K562 (cell line): ENCODE measurements at regions not wholly inside any gene's neighbourhood (a gene's known extent, or its start where the extent isn't known, plus 50 kb on each side); places are given as distances from the start of the nearest gene placed in this dataset.

Experiments
- ATAC-seq: fragments of 200-7000 bp; cut with Tn5 transposase; 3 replicates; pipeline ENCODE4 v1.9.1; 2020; ENCODE audit warnings: moderate library complexity
- BruUV-seq: library from RNA; stranded (reverse); fragments of 400-500 nt; replicated peaks from 2 replicates; lab custom pipeline; 2021; lab: Mats Ljungman, UMichigan
- CTCF ChIA-PET: fragments of 300-600 bp; formaldehyde crosslinking; extraction: SDS; loops from one replicate; lab custom pipeline; 2021; ENCODE audit warnings: low intra/inter-chr PET ratio; lab: Yijun Ruan, JAX
- POLR2A ChIA-PET: fragments of 300-600, 350-650 bp; sonication (Branson Sonifier 250); formaldehyde crosslinking; extraction: SDS; loops from one replicate; lab custom pipeline; 2021; ENCODE audit warnings: antibody characterized with exemption, inconsistent platforms; lab: Yijun Ruan, JAX
- DNase-seq, 4 experiments: peaks; one replicate each; pipeline versions ENCODE4 v3.0.0 to v3.0.0-alpha.2; 2011 to 2018; ENCODE audit warnings: low spot score in 3 of 4, mixed read lengths in 3 of 4; ENCODE audit errors: extremely low read depth in 1 of 4
- FAIRE-seq: peaks from 2 replicates; lab custom pipeline; 2011; peaks lifted over from hg19 to GRCh38; lab: Jason Lieb, UNC
- H2AFZ ChIP-seq: 2 replicates; pipeline ENCODE4 v1.6.0; 2011; ENCODE audit warnings: low read depth, low read length, control low read depth, inconsistent platforms
- H3K27ac ChIP-seq: fragments of 200-600 bp; 3 replicates; pipeline ENCODE4 v1.8.0; 2011; ENCODE audit warnings: low read depth, mild to moderate bottlenecking, control low read depth, inconsistent platforms, low read length, moderate library complexity, mixed read lengths; ENCODE audit errors: extremely low read depth
- H3K27me3 ChIP-seq, 2 experiments: fragments of 300-600 bp in 1 of 2; 2 replicates in 1 of 2; 3 replicates in 1 of 2; pipeline versions ENCODE4 v1.6.0 to v1.8.0; 2011; ENCODE audit warnings: inconsistent platforms in 2 of 2, low read length in 2 of 2, mild to moderate bottlenecking in 1 of 2, mixed read lengths in 1 of 2, moderate library complexity in 1 of 2; ENCODE audit not compliant: control insufficient read depth in 2 of 2, insufficient read depth in 2 of 2
- H3K36me3 ChIP-seq: fragments of 300-600 bp; 3 replicates; pipeline ENCODE4 v1.8.0; 2011; ENCODE audit warnings: mild to moderate bottlenecking, low read length, inconsistent platforms; ENCODE audit not compliant: control insufficient read depth, insufficient read depth
- H3K4me1 ChIP-seq, 2 experiments: fragments of 200-600 bp in 1 of 2; replicated peaks in 1 of 2; 2 replicates in 1 of 2; 3 replicates in 1 of 2; pipeline versions ENCODE4 v1.5.1 to v1.8.0; 2011; ENCODE audit warnings: inconsistent platforms in 2 of 2, low read length in 2 of 2, mild to moderate bottlenecking in 1 of 2, mixed read lengths in 1 of 2, moderate library complexity in 1 of 2; ENCODE audit not compliant: control insufficient read depth in 2 of 2, insufficient read depth in 2 of 2
- H3K4me2 ChIP-seq: 2 replicates; pipeline ENCODE4 v1.6.1; 2011; ENCODE audit warnings: low read length, control low read depth, inconsistent platforms, mixed read lengths; ENCODE audit not compliant: insufficient read depth
- H3K4me3 ChIP-seq: fragments of 200-600 bp; sonication (generic), shearing (Covaris generic); 2 replicates; pipeline ENCODE4 v1.5.1; 2016; ENCODE audit warnings: control low read depth, inconsistent platforms
- H3K79me2 ChIP-seq: fragments of 200-600 bp; 3 replicates; pipeline ENCODE4 v1.8.0; 2011; ENCODE audit warnings: low read length, inconsistent platforms; ENCODE audit not compliant: control insufficient read depth, insufficient read depth
- H3K9ac ChIP-seq, 2 experiments: 2 replicates each; pipeline versions ENCODE4 v1.6.0 to v1.6.1; 2011; ENCODE audit warnings: low read depth in 2 of 2, low read length in 2 of 2, control low read depth in 1 of 2, inconsistent platforms in 1 of 2, mild to moderate bottlenecking in 1 of 2, mixed read lengths in 1 of 2; ENCODE audit not compliant: insufficient read depth in 1 of 2
- H3K9me1 ChIP-seq: one replicate; pipeline ENCODE4 v1.6.0; 2011; ENCODE audit warnings: inconsistent platforms, mild to moderate bottlenecking, low read length, moderate library complexity; ENCODE audit not compliant: control insufficient read depth, insufficient read depth
- H3K9me3 ChIP-seq: replicated peaks from 2 replicates; pipeline ENCODE4 v1.5.1; 2011; ENCODE audit warnings: low read depth, low read length, inconsistent platforms; ENCODE audit not compliant: control insufficient read depth, insufficient read depth
- H4K20me1 ChIP-seq: replicated peaks from 2 replicates; pipeline ENCODE4 v1.6.1; 2011; ENCODE audit warnings: low read length, inconsistent platforms, mixed read lengths; ENCODE audit not compliant: control insufficient read depth, insufficient read depth
- CREB1 ChIP-seq, 2 experiments: sonication (generic) in 1 of 2; formaldehyde crosslinking in 1 of 2; IDR thresholded peaks; 2 replicates each; pipeline versions ENCODE4 v1.6.1 to v1.8.0; 2012 to 2022; ENCODE audit warnings: inconsistent platforms in 1 of 2, mild to moderate bottlenecking in 1 of 2, missing genetic modification reagents in 1 of 2, moderate library complexity in 1 of 2
- ETV1 ChIP-seq: fragments of 450-650 bp; conservative IDR thresholded peaks from 2 replicates; pipeline ENCODE4 v1.6.1; 2016; ENCODE audit warnings: missing genetic modification characterization, control low read depth, low read depth, missing compliant biosample characterization
- GATAD2B ChIP-seq: fragments of 450-650 bp; IDR thresholded peaks from 2 replicates; pipeline ENCODE4 v1.6.1; 2017; ENCODE audit warnings: mild to moderate bottlenecking, borderline replicate concordance
- HOXB6 ChIP-seq: fragments of 250-450 bp; sonication (Bioruptor Pico); IDR thresholded peaks from 2 replicates; pipeline ENCODE4 v1.5.1; 2022; ENCODE audit warnings: mild to moderate bottlenecking, borderline replicate concordance
- ILF3 ChIP-seq: fragments of 450-650 bp; IDR thresholded peaks from 2 replicates; pipeline ENCODE4 v1.6.1; 2018; ENCODE audit warnings: antibody characterized with exemption, mild to moderate bottlenecking, moderate library complexity, borderline replicate concordance
- L3MBTL2 ChIP-seq: fragments of 450-650 bp; IDR thresholded peaks from 2 replicates; pipeline ENCODE4 v1.6.1; 2016; ENCODE audit warnings: mild to moderate bottlenecking, moderate library complexity
- MEF2D ChIP-seq: conservative IDR thresholded peaks from 2 replicates; pipeline ENCODE4 v1.6.1; 2016; ENCODE audit warnings: low read depth, missing genetic modification characterization, missing compliant biosample characterization
- MTF1 ChIP-seq: fragments of 250-450 bp; sonication (Bioruptor Pico); IDR thresholded peaks from 2 replicates; pipeline ENCODE4 v1.9.0; 2021; ENCODE audit warnings: moderate library complexity, mild to moderate bottlenecking, inconsistent platforms, borderline replicate concordance
- TBL1XR1 ChIP-seq, 2 experiments: IDR thresholded peaks; 2 replicates each; pipeline ENCODE4 v1.6.1; 2012; ENCODE audit warnings: improper control_type of control experiment in 2 of 2, low read length in 2 of 2, mild to moderate bottlenecking in 1 of 2
- TRIM28 ChIP-seq: fragments of 450-650 bp; IDR thresholded peaks from 2 replicates; pipeline ENCODE4 v1.6.1; 2017
- ZBED1 ChIP-seq: IDR thresholded peaks from 2 replicates; pipeline ENCODE4 v1.6.1; 2014
- WGBS: fragments of 100-300 bp; shearing (Covaris generic); methylation state at CpG from one replicate; pipeline ENCODE4 v1.1.6; 2016; ENCODE audit warnings: low coverage, mixed read lengths; ENCODE audit not compliant: insufficient coverage; ENCODE audit errors: missing lambda C conversion rate; 5-methylcytosine and 5-hydroxymethylcytosine counted together
- in situ Hi-C: fragments of 300-500 bp; cut with MboI; formaldehyde crosslinking; loops from 4 replicates; pipeline ENCODE4 v1.15.0; 2018; ENCODE audit warnings: inconsistent platforms, mixed read lengths
- intact Hi-C: fragments of 100-400 bp; cut with micrococcal nuclease; formaldehyde crosslinking; loops from 2 replicates; pipeline ENCODE4 v1.14.2; 2022
- TF ChIP-seq, protein P1 (sequence below): fragments of 250-450 bp; sonication (Bioruptor Pico); IDR thresholded peaks from 2 replicates; pipeline ENCODE4 v1.5.0; 2021; ENCODE audit warnings: mild to moderate bottlenecking, moderate library complexity
- TF ChIP-seq, protein P2 (sequence below), 3 experiments: fragments of 200-800 bp in 1 of 3; sonication (Bioruptor generic) in 1 of 3; sonication (generic) in 1 of 3; formaldehyde crosslinking in 1 of 3; IDR thresholded peaks; 2 replicates each; pipeline versions ENCODE4 v1.6.1 to v1.8.0; 2016 to 2022; ENCODE audit warnings: mild to moderate bottlenecking in 2 of 3, missing compliant biosample characterization in 2 of 3, missing genetic modification characterization in 2 of 3, missing genetic modification reagents in 1 of 3
- TF ChIP-seq, protein P3 (sequence below): IDR thresholded peaks from 2 replicates; pipeline ENCODE4 v1.6.1; 2016; ENCODE audit warnings: missing genetic modification characterization, missing compliant biosample characterization

DNA sequence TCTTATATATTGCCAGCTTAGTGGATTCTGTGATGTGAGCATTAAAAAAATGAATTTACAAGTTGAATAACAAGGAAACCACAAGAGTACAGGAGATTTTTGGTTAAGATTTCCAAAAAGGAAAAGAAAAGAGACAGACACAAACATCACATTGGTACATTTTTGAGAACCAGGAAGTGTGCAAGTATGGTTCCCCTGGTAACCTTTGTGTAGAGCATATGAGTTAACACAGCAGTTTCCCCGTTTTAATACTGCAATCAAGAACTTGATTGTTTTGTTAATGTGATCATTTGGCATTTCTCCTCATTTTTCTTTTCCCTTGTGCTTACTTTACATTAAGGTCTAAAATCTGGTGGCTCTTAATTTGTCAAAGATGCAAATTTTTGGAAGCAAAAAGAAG lies 490.4 kb upstream of the ATP2B1 start:
- CTCF ChIA-PET: no interaction called here
- no peak for DNase-seq
- H3K79me2 ChIP-seq: no peaks in the 10 kb centered on the region
- intact Hi-C loops (no loop called here), in situ Hi-C loops (no loop called here)
- H3K27ac ChIP-seq: no peak overlapping the region
- WGBS: 0% methylated on average over 1 of the region's 1 CpG
- ATAC-seq: no peak
- FAIRE-seq: no peak
- no peaks in the 10 kb centered on the region for H3K4me1 ChIP-seq
- H3K36me3 ChIP-seq: no peaks in the 10 kb centered on the region
- H2AFZ ChIP-seq: no peak overlapping the region
- peaks cover 5% of the 10 kb centered on the region; the same call in 1 of the 2 replicates for H3K9me3 ChIP-seq
- no TSS peak for BruUV-seq
- POLR2A ChIA-PET: no interaction called here
- H3K4me2 ChIP-seq: no peak overlapping the region
- H3K27me3 ChIP-seq: no peaks in the 10 kb centered on the region
- no peaks in the 10 kb centered on the region for H3K9me1 ChIP-seq
- no peak overlapping the region for H3K4me3 ChIP-seq
- no peaks in the 10 kb centered on the region for H4K20me1 ChIP-seq
- H3K9ac ChIP-seq: no peak overlapping the region
- no peak for TF ChIP-seq TRIM28
- no peak for TF ChIP-seq GATAD2B
- TF ChIP-seq, protein P1, sequence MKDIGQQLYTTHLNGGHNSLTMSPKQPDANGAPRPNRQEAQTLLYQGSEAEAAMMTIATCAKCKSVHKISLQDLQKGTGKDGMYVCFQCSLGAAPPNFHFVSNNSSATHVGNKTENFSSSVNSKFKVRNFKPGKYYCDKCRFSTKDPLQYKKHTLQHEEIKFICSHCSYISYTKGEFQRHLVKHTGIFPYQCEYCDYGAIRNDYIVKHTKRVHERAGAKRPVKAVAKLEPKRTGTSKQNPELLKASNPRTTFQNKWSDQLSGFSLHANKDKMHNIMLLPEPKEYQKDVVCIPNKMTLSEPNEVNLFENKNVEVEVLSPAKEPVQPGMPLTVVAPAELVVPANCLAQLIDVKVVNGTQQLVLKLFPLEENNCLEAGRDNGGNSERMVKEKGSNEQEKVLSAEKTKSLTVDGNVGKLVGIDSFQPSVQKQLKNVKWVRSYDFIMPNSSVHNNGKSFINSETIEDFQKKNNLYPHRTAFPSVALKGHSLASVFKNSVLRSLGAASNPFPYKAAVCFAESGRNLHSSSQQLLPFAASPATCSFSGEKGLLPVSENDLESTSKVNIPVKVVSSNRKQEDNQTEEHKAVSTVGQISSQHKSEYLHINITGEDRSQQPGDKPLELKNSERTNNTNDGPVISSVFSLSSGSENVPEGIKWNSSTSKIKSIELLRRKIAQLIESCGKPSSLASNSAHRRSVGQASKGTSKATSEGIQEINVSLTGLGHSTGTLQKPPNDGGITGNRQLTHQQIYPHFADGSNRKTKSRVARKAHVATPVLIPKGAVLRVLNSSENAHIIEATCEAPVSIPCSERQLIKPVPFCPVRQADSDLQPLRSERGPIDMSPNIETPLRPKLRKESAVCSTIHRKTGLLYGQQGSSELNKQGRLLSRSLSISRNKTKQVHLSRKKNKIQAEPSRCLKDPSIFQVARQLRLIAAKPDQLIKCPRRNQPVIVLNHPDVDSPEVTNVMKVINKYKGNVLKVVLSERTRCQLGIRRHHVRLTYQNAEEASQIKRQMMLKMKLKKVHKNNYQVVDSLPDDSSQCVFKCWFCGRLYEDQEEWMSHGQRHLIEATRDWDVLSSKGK: no peak
- no peak for TF ChIP-seq L3MBTL2
- TF ChIP-seq ILF3: no peak
- no peak for TF ChIP-seq MEF2D (tag)
- TF ChIP-seq, protein P2, sequence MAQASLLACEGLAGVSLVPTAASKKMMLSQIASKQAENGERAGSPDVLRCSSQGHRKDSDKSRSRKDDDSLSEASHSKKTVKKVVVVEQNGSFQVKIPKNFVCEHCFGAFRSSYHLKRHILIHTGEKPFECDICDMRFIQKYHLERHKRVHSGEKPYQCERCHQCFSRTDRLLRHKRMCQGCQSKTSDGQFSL (CRISPR knock-in tag; IDR thresholded peaks at IDR 0.05): no peak
- TF ChIP-seq, protein P2 (tag; IDR thresholded peaks at IDR 0.05): no peak
- no peak for TF ChIP-seq ZBED1
- no peak for TF ChIP-seq TBL1XR1 (IDR thresholded peaks at IDR 0.05; ENCODE audit: low read length in 2 of 2)
- no peak for TF ChIP-seq CREB1 (IDR thresholded peaks at IDR 0.05)
- TF ChIP-seq CREB1 (CRISPR knock-in tag; IDR thresholded peaks at IDR 0.05): no peak
- TF ChIP-seq, protein P3, sequence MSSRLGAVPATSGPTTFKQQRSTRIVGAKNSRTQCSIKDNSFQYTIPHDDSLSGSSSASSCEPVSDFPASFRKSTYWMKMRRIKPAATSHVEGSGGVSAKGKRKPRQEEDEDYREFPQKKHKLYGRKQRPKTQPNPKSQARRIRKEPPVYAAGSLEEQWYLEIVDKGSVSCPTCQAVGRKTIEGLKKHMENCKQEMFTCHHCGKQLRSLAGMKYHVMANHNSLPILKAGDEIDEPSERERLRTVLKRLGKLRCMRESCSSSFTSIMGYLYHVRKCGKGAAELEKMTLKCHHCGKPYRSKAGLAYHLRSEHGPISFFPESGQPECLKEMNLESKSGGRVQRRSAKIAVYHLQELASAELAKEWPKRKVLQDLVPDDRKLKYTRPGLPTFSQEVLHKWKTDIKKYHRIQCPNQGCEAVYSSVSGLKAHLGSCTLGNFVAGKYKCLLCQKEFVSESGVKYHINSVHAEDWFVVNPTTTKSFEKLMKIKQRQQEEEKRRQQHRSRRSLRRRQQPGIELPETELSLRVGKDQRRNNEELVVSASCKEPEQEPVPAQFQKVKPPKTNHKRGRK (tag): no peak
- TF ChIP-seq MTF1 (CRISPR knock-in tag): no peak
- TF ChIP-seq HOXB6 (CRISPR knock-in tag): no peak
- no peak for TF ChIP-seq ETV1 (tag)
